Naive thymus-derived CD4-positive, alpha-beta T cell (primary cell): ENCODE measurements at regions not wholly inside any gene's neighbourhood (a gene's known extent, or its start where the extent isn't known, plus 50 kb on each side); places are given as distances from the start of the nearest gene placed in this dataset.

Source experiments
- ATAC-seq: fragments of 150-1000 bp; cut with Tn5 transposase; 2 replicates; pipeline ENCODE4 v1.10.0; 2021; ENCODE audit warnings: mild to moderate bottlenecking, moderate library complexity
- CTCF ChIA-PET: fragments of 350-600 bp; sonication (Branson Sonifier 250); formaldehyde crosslinking; loops from one replicate; lab custom pipeline; 2021; ENCODE audit warnings: antibody characterized with exemption; lab: Charles Lee
- POLR2A ChIA-PET: fragments of 350-600 bp; sonication (Branson Sonifier 250); formaldehyde crosslinking; loops from one replicate; lab custom pipeline; 2021; ENCODE audit warnings: antibody characterized with exemption, inconsistent platforms; lab: Charles Lee
- DNase-seq, 9 donors: peaks; one replicate each; pipeline versions ENCODE4 v3.0.0 to v3.0.0-alpha.2; 2020 to 2022; ENCODE audit warnings: mixed read lengths in 1 of 9
- H3K27ac ChIP-seq: one replicate; pipeline ENCODE4 v1.7.0; 2013; ENCODE audit warnings: mild to moderate bottlenecking, low read depth, low read length, moderate library complexity
- H3K27me3 ChIP-seq, 2 donors: one replicate each; pipeline ENCODE4 v1.7.0; 2013; ENCODE audit warnings: low read length in 2 of 2, mild to moderate bottlenecking in 2 of 2, moderate library complexity in 2 of 2; ENCODE audit not compliant: control insufficient read depth in 2 of 2, insufficient read depth in 2 of 2
- H3K36me3 ChIP-seq, 3 experiments: 1 replicate in 2 of 3; 2 replicates in 1 of 3; pipeline ENCODE4 v1.7.0; 2013; ENCODE audit warnings: low read length in 3 of 3, mild to moderate bottlenecking in 3 of 3, moderate library complexity in 1 of 3; ENCODE audit not compliant: insufficient read depth in 3 of 3, control insufficient read depth in 2 of 3
- H3K4me1 ChIP-seq, 2 donors: one replicate each; pipeline ENCODE4 v1.7.0; 2013; ENCODE audit warnings: low read length in 2 of 2, mild to moderate bottlenecking in 2 of 2, moderate library complexity in 1 of 2; ENCODE audit not compliant: control insufficient read depth in 2 of 2, insufficient read depth in 2 of 2
- H3K4me3 ChIP-seq: 2 replicates; pipeline ENCODE4 v1.7.0; 2013; ENCODE audit warnings: mild to moderate bottlenecking, low read length
- H3K9me3 ChIP-seq, 3 experiments: 1 replicate in 2 of 3; 2 replicates in 1 of 3; pipeline ENCODE4 v1.7.0; 2013; ENCODE audit warnings: low read length in 3 of 3; ENCODE audit not compliant: control insufficient read depth in 2 of 3
- H3K27ac Mint-ChIP-seq, 9 donors: one replicate each; pipeline ENCODE4 v1.8.0; 2020 to 2022; ENCODE audit warnings: mixed read lengths in 9 of 9, mild to moderate bottlenecking in 8 of 9, moderate library complexity in 5 of 9, inconsistent platforms in 2 of 9
- H3K27me3 Mint-ChIP-seq, 5 donors: one replicate each; pipeline ENCODE4 v1.8.0; 2021 to 2022; ENCODE audit warnings: mixed read lengths in 5 of 5, mild to moderate bottlenecking in 1 of 5
- H3K36me3 Mint-ChIP-seq, 5 donors: one replicate each; pipeline ENCODE4 v1.8.0; 2020 to 2022; ENCODE audit warnings: mixed read lengths in 5 of 5, mild to moderate bottlenecking in 3 of 5, inconsistent platforms in 1 of 5
- H3K4me1 Mint-ChIP-seq, 7 donors: one replicate each; pipeline ENCODE4 v1.8.0; 2020 to 2022; ENCODE audit warnings: mixed read lengths in 7 of 7, mild to moderate bottlenecking in 3 of 7, inconsistent platforms in 1 of 7
- H3K4me3 Mint-ChIP-seq, 10 donors: one replicate each; pipeline ENCODE4 v1.8.0; 2020 to 2022; ENCODE audit warnings: mild to moderate bottlenecking in 10 of 10, mixed read lengths in 10 of 10, moderate library complexity in 6 of 10, inconsistent platforms in 2 of 10
- H3K9me3 Mint-ChIP-seq, 11 donors: one replicate each; pipeline ENCODE4 v1.8.0; 2020 to 2022; ENCODE audit warnings: mixed read lengths in 11 of 11, mild to moderate bottlenecking in 4 of 11, inconsistent platforms in 1 of 11, moderate library complexity in 1 of 11
- intact Hi-C, 2 donors: fragments of 100-400 bp; cut with micrococcal nuclease; formaldehyde crosslinking; loops; one replicate each; pipeline ENCODE4 v1.15.1; 2023

DNA sequence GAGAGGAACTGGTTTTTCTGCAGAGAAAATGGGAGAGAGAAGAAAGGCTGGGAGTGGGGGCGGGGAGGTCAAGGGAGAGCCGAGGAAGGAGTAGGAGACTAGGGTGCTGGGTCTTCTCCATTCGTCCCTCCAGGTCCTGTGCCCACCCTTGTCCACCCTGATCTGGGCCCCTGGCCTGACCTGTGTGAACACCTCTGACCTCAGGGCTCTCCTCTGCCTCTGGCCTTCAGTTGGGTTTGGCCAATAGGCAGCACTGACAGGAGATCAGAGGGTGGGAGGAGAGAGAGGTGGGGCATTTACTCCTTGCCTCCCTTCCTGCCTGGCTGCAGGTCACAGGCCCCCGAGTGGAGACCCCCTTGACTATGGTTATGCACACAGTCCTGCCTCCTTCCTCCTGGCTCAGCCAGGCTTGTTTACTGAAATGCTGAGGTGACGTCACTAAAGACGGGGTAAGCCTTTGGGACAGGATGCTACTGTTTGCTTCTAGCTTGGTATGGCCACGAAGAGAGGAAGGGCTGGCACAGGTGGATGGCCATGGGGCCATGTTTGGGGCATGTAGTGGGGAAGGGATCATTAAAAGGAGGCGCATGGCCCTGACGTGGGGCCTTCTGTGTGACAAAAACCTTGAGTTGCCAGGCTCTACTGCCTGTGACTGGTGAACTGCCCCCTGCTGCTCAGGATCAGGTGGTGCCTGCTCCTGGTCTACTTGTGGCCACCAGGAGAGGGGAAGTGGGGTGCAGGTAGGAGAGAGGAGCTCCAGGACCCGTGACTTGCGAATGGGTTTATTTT, 248.7 kb upstream of the CSF3R start:
- no peak overlapping the region for H3K27ac Mint-ChIP-seq
- Histone ChIP-seq H3K36me3 (no peaks in the 10 kb centered on the region), H3K27me3 (peaks cover 0 to 3% of the 10 kb centered on the region in 2 donors), H3K27ac (no peak overlapping the region), H3K4me3 (no peak overlapping the region), H3K4me1 (no peaks in the 10 kb centered on the region), H3K9me3 (no peaks in the 10 kb centered on the region)
- no peak overlapping the region for H3K4me3 Mint-ChIP-seq
- DNase-seq (no peak), ATAC-seq (no peak)
- POLR2A ChIA-PET, result no interaction called here
- intact Hi-C loops, result no loop called here
- no peaks in the 10 kb centered on the region for H3K9me3 Mint-ChIP-seq
- H3K27me3 Mint-ChIP-seq, result peaks cover 20 to 50% (median 43%) of the 10 kb centered on the region in 5 donors
- CTCF ChIA-PET, result no interaction called here
- H3K36me3 Mint-ChIP-seq, result no peaks in the 10 kb centered on the region
- peaks cover 0 to 4% (median 0%) of the 10 kb centered on the region in 7 donors for H3K4me1 Mint-ChIP-seq

DNA sequence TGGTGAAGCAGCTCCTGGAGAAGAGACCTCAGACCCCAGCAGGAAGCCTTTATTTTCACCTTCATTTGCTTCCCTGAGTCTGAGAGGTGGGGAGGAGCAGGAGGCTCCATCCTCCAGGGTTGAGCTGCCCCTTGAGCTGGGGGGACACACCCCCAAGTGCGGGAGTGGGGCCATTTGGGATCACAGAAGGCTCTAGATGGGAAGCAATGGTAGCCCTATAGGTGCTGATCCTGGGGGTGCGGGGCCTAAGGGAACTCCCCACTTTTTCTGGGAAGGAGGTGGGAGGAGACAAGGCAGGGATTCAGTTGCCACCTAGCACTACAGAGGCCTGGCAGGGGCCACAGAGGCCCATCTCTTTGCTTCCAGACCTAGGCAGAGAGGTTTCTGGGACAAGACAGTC, 247.9 kb upstream of the CSF3R start:
- H3K4me1 ChIP-seq, result no peaks in the 10 kb centered on the region
- Mint-ChIP-seq H3K4me3 (no peak overlapping the region), H3K9me3 (no peaks in the 10 kb centered on the region), H3K27ac (no peak overlapping the region), H3K36me3 (no peaks in the 10 kb centered on the region), H3K4me1 (peaks cover 0 to 4% (median 0%) of the 10 kb centered on the region in 7 donors), H3K27me3 (peaks cover 13 to 44% (median 42%) of the 10 kb centered on the region in 5 donors)
- DNase-seq (no peak), ATAC-seq (no peak)
- H3K9me3 ChIP-seq, result no peaks in the 10 kb centered on the region
- no peak overlapping the region for H3K4me3 ChIP-seq
- intact Hi-C loops, result no loop called here
- H3K36me3 ChIP-seq, result no peaks in the 10 kb centered on the region
- ChIA-PET POLR2A (interaction anchor here (0.6 kb wide), 1 partner anchor 138 kb away, joined by 3 read pairs; no protein-coding TSS in a partner anchor), CTCF (no interaction called here)
- no peak overlapping the region for H3K27ac ChIP-seq
- peaks cover 0 to 3% of the 10 kb centered on the region in 2 donors for H3K27me3 ChIP-seq

DNA sequence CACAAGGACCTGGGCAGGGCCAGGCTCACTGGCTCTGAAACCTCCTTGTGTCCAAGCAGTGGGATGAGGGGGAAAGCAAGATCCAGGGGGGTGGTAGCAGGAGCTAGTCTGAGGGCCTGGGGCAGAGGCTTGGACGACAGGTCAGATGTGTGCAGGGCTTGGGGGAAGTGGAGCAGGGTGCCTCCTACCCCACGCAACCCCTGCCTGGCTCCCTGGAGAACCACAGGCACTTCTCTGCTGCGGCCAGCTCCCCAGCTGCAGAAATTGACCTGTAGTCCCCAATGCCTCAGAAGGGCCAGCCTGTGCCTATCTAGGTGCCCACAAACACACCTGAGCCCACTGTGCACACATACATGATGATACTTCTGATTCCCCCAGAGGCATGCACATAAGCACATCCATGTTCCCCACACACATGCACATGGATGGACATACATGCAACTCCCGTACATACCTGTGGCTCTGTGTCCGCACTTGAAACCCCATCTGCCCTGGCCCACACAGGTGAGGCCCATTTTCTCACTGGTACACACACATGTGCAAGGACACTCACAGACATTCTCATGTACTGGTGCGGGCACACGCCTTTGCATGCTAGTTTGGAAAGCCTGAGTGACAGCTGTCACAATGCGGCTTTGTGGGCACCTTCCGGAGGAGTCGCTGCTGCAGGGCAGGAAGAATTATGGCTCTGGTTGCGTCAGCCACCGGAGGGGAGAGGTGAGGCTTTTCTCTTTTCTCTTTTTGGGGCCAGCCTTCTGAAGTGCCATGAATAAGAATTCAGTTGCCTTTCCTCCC, 247.2 kb upstream of the CSF3R start:
- no peak for DNase-seq
- Histone ChIP-seq H3K9me3 (no peaks in the 10 kb centered on the region), H3K27me3 (no peaks in the 10 kb centered on the region), H3K4me3 (no peak overlapping the region), H3K4me1 (no peaks in the 10 kb centered on the region), H3K36me3 (no peaks in the 10 kb centered on the region), H3K27ac (no peak overlapping the region)
- intact Hi-C loops, result no loop called here
- Mint-ChIP-seq H3K36me3 (no peaks in the 10 kb centered on the region), H3K27ac (no peak overlapping the region), H3K9me3 (no peaks in the 10 kb centered on the region), H3K4me3 (no peak overlapping the region), H3K4me1 (peaks cover 0 to 4% (median 0%) of the 10 kb centered on the region in 7 donors), H3K27me3 (peaks cover 11 to 37% (median 35%) of the 10 kb centered on the region in 5 donors)
- CTCF ChIA-PET, result no interaction called here
- ATAC-seq, result no peak
- POLR2A ChIA-PET, result no interaction called here

DNA sequence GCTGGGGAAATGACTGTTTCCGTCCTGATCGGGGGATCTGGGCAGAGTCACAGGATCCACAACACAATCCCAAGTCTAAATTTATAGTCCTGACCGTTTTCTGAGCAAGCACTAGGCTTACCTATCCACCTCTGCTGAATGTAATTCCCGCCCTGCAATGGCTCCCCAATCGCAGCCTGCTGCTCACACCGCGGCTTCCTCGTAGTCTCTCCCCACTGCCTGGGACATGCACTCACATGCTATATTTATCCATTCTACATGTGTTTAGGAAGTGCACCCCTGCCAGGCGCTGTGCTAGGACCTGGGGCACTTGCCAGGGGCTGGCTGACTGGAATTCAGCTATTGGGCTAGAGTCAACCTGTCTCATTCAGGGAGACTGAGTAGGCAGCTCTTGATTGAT, 246.6 kb upstream of the CSF3R start:
- Histone ChIP-seq H3K4me1 (no peaks in the 10 kb centered on the region), H3K36me3 (no peaks in the 10 kb centered on the region), H3K4me3 (no peak overlapping the region), H3K27me3 (no peaks in the 10 kb centered on the region), H3K27ac (no peak overlapping the region), H3K9me3 (no peaks in the 10 kb centered on the region)
- intact Hi-C loops, result no loop called here
- no peaks in the 10 kb centered on the region for H3K9me3 Mint-ChIP-seq
- no peak overlapping the region for H3K27ac Mint-ChIP-seq
- no peak for DNase-seq
- H3K36me3 Mint-ChIP-seq, result no peaks in the 10 kb centered on the region
- H3K27me3 Mint-ChIP-seq, result peaks cover 7 to 34% (median 29%) of the 10 kb centered on the region in 5 donors
- ChIA-PET CTCF (no interaction called here), POLR2A (no interaction called here)
- no peak overlapping the region for H3K4me3 Mint-ChIP-seq
- peaks cover 0 to 4% (median 0%) of the 10 kb centered on the region in 7 donors for H3K4me1 Mint-ChIP-seq
- ATAC-seq, result no peak

DNA sequence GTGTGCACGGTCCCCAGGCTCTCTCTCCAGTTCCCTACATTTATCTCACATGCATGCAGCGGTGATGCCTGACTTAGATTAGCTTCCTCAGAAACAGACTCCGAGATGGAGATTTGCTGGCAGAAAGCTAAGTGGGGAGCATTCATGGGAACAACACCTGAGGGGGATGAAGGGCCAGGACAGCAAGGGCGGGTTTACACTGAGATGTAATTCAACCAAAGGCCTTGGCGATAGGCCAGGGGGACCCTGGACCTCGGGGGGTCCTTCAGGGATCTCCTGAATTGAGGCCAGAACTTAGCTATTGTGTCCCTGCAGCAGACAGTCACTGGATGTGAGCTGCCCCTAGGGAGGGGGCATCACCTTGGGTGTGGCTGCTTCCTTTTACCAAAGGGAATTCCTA, 246.1 kb upstream of the CSF3R start:
- no peaks in the 10 kb centered on the region for H3K36me3 ChIP-seq
- no peak for ATAC-seq
- POLR2A ChIA-PET, result interaction anchor here (0.7 kb wide), 1 partner anchor 38 kb away, joined by 8 read pairs; no protein-coding TSS in a partner anchor
- CTCF ChIA-PET, result no interaction called here
- DNase-seq, result no peak
- no peak overlapping the region for H3K4me3 ChIP-seq
- H3K27ac Mint-ChIP-seq, result no peak overlapping the region
- no peak overlapping the region for H3K27ac ChIP-seq
- peaks cover 5 to 33% (median 25%) of the 10 kb centered on the region in 5 donors for H3K27me3 Mint-ChIP-seq
- H3K4me1 Mint-ChIP-seq, result peaks cover 0 to 4% (median 0%) of the 10 kb centered on the region in 7 donors
- no peak overlapping the region for H3K4me3 Mint-ChIP-seq
- H3K9me3 Mint-ChIP-seq, result peaks cover 0 to under 1% (median 0%) of the 10 kb centered on the region in 11 donors
- no peaks in the 10 kb centered on the region for H3K36me3 Mint-ChIP-seq
- no peaks in the 10 kb centered on the region for H3K4me1 ChIP-seq
- intact Hi-C loops, result no loop called here
- no peaks in the 10 kb centered on the region for H3K27me3 ChIP-seq
- H3K9me3 ChIP-seq, result no peaks in the 10 kb centered on the region

DNA sequence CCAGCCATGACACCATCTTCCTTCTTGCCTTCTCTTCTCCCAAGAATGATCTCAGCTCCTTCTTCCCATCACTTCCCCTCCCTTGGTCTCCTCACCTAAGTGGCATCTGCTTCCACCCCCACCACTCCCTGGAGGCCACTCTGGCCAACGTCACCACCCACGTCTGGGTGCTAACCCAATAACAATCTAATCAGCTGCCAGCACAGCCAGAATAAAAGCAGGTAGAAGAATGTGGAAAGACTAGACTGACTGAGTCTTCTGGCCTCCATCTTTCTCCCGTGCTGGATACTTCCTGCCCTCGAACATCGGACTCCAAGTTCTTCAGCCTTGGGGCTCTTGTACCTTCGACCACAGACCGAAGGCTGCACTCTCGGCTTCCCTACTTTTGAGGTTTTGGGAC, 245.3 kb upstream of the CSF3R start:
- CTCF ChIA-PET, result no interaction called here
- H3K36me3 ChIP-seq, result no peaks in the 10 kb centered on the region
- Mint-ChIP-seq H3K9me3 (peaks cover 0 to 2% (median 0%) of the 10 kb centered on the region in 11 donors), H3K36me3 (no peaks in the 10 kb centered on the region), H3K4me1 (peaks cover 0 to 4% (median 0%) of the 10 kb centered on the region in 7 donors), H3K27me3 (peaks cover 5 to 34% (median 24%) of the 10 kb centered on the region in 5 donors), H3K27ac (no peak overlapping the region), H3K4me3 (no peak overlapping the region)
- ATAC-seq, result no peak
- POLR2A ChIA-PET, result no interaction called here
- no peak overlapping the region for H3K4me3 ChIP-seq
- intact Hi-C loops, result no loop called here
- H3K9me3 ChIP-seq, result no peaks in the 10 kb centered on the region
- no peaks in the 10 kb centered on the region for H3K27me3 ChIP-seq
- no peak overlapping the region for H3K27ac ChIP-seq
- DNase-seq, result no peak
- H3K4me1 ChIP-seq, result no peaks in the 10 kb centered on the region
